Stromal cell of bone marrow (primary cell): ENCODE measurements at regions not wholly inside any gene's neighbourhood (a gene's known extent, or its start where the extent isn't known, plus 50 kb on each side); places are given as distances from the start of the nearest gene placed in this dataset.
"Not testable (repeated sequence)": the region's sequence is repeated elsewhere in the genome, so short reads cannot be mapped to it uniquely, and the experiment has no call there.

ENCODE experiments used
- DNase-seq: peaks from one replicate; pipeline ENCODE4 v3.0.0-alpha.2; 2012; ENCODE audit warnings: low read depth

- DNase-seq: no peak
Measured at GRCh38 chr4:60366661-60367060, 833.5 kb upstream of the ADGRL3 start.

- no peak for DNase-seq
Measured at GRCh38 chr4:60368986-60369385, 831.1 kb upstream of the ADGRL3 start.

- no peak for DNase-seq
Measured at GRCh38 chr4:60378010-60378409, 822.1 kb upstream of the ADGRL3 start.

DNA sequence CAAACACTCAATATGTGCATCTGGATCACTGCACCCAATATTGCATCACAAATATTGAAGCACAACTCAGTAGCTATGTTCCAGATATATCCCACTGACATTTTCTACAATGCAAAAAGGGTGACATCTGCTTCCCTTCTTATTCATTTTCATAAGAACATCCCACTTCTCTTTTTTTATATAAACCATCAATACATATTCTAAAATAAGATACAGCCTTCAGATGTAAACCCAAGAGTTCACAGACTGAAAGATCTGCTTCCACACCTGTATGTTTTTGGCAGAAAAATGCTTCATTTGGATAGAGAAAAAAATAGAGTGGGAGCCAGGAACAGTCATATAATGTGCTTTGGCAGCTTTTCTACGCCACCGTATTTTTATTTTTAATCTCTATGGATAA lies 815.6 kb upstream of the ADGRL3 start:
- no peak for DNase-seq

GRCh38 chr4:60389633-60390032 lies 810.5 kb upstream of the ADGRL3 start:
- no peak for DNase-seq

GRCh38 chr4:60396341-60397049 lies 803.6 kb upstream of the ADGRL3 start:
- no peak for DNase-seq

GRCh38 chr4:60400593-60400992 lies 799.5 kb upstream of the ADGRL3 start:
- DNase-seq: no peak

GRCh38 chr4:60404027-60404426 lies 796.1 kb upstream of the ADGRL3 start:
- no peak for DNase-seq

GRCh38 chr4:60422439-60422838 lies 777.7 kb upstream of the ADGRL3 start:
- no peak for DNase-seq

GRCh38 chr4:60423573-60424184 lies 776.4 kb upstream of the ADGRL3 start:
- not testable (repeated sequence) for DNase-seq

DNA sequence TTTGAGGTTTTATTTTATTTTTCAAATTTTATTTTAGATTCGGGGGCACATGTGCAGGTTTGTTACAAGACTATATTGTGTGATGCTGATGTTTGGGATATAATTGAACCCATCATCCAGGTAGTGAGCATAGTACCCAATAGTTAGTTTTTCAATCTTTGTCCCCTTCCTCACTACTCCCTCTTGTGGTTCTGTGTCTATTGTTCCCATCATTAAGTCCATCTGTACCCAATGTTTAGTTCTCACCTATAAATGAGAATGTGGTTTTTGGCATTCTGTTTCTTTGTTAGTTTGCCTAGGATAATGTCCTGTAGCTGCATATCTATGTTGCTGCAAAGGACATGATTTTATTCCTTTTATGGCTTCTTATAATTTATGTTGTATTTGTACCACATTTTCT lies 767.2 kb upstream of the ADGRL3 start:
- no peak for DNase-seq

GRCh38 chr4:60443068-60443467 lies 757.1 kb upstream of the ADGRL3 start:
- no peak for DNase-seq

DNA sequence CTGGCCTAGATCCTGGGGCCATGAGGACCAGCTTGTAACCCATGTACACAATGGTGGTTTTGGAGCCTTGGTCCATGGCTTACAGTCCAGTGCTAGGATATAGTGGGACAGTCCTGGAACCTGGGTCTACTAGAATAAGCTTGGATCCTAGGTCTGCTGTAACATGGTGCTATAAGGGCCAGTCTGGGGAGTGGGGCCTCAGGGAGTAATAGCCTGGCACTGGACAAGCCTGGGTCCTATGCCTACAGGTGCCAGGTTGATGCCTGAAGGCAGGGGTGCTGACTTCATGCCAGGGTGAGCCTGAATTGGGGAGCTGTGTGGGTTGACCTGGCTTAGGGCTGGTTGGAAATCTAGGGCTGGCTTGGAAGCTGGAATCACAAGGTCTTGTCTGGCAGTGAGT lies 756.3 kb upstream of the ADGRL3 start:
- DNase-seq: no peak

- DNase-seq: no peak
Measured at GRCh38 chr4:60450054-60450453, 750.1 kb upstream of the ADGRL3 start.

GRCh38 chr4:60452266-60452665 lies 747.9 kb upstream of the ADGRL3 start:
- no peak for DNase-seq

DNA sequence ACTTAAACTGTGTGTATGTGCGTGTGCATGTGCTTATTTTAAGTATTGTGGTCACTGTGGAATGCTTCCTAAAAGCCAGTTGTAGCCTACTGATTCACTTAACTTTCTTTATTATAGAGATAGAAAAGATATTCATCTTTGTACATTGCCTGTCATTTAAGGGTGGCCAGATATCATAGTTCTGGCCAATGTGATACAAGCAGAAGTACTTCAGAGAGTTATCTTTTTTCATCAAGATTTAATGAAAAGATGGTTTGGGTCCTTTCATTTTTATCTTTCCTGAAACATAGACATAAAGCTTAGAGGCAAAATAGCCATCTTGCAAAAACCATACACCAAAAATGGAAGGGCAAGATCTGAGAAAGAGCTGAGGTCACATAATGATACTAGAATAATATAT lies 744.7 kb upstream of the ADGRL3 start:
- DNase-seq: no peak

DNA sequence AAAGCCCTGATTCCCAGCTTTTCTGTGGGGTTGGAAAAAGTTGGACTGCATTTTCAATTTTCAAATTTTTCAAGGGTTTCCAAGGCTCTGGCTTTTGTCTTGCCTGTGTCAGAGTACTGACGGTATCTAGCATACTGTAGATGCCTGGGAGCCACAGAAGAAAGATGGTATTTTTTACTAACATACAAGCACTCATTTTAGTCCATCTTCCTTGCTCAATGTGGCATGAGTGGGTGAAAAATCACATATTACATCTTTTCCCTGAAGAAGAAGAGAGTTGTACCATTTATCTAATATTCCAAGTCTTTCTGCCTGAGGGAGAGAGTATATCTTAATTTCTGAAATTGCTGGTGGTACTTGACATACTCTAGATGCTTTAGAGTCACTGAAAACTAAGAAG lies 738.6 kb upstream of the ADGRL3 start:
- no peak for DNase-seq

- no peak for DNase-seq
Measured at GRCh38 chr4:60463857-60464502, 736.1 kb upstream of the ADGRL3 start.

GRCh38 chr4:60482921-60483351 lies 717.2 kb upstream of the ADGRL3 start:
- no peak for DNase-seq

GRCh38 chr4:60485276-60485675 lies 714.9 kb upstream of the ADGRL3 start:
- no peak for DNase-seq

DNA sequence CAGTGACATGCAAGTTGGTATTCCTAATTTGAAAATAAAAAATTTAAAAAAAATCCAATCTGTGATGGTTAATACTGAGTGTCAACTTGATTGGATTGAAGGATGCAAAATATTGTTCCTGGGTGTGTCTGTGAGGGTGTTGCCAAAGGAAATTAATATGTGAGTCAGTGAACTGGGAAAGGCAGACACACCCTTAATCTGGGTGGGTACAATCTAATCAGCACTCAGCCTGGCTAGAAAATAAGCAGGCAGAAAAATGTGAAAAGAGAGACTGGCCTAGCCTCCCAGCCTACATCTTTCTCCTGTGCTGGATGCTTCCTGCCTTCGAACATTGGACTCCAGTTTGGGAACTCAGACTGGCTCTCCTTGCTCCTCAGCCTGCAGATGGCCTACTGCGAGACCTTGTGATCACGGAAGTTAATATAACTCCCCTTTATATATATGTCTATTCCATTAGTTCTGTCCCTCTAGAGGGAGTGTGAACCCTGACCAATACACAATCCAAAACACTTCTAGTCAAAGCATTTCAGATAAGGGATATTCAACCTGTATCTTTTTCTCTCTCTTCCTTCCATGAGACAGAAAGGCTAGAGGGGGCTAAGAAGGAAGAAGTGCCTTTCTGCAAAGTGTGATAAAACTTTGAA lies 712.9 kb upstream of the ADGRL3 start:
- not testable (repeated sequence) for DNase-seq

- DNase-seq: no peak
Measured at GRCh38 chr4:60500810-60501209, 699.3 kb upstream of the ADGRL3 start.

GRCh38 chr4:60502733-60503132 lies 697.4 kb upstream of the ADGRL3 start:
- no peak for DNase-seq
